Body of pancreas (tissue), 4 donors: ENCODE measurements at regions not wholly inside any gene's neighbourhood (a gene's known extent, or its start where the extent isn't known, plus 50 kb on each side); places are given as distances from the start of the nearest gene placed in this dataset.

Experiments used
- ATAC-seq: fragments of 150-250 bp; one replicate; pipeline ENCODE4 v1.9.1; 2016
- DNase-seq, 4 donors: peaks; one replicate each; pipeline ENCODE4 v3.0.0-alpha.2; 2019
- H3K27ac ChIP-seq, 4 donors: fragments of 200-600 bp; sonication (generic); 1 replicate in 3 of 4; 2 replicates in 1 of 4; pipeline versions ENCODE4 v1.5.1 to v1.6.1; 2016 to 2019; ENCODE audit warnings: mild to moderate bottlenecking in 1 of 4, mixed read lengths in 1 of 4, moderate library complexity in 1 of 4
- H3K27me3 ChIP-seq, 2 donors: fragments of 200-600 bp; sonication (generic); one replicate each; pipeline ENCODE4 v1.6.0; 2016; ENCODE audit warnings: mild to moderate bottlenecking in 1 of 2
- H3K36me3 ChIP-seq, 2 donors: fragments of 200-600 bp; sonication (generic); replicated peaks in 1 of 2; 2 replicates each; pipeline ENCODE4 v1.5.1; 2016; ENCODE audit warnings: low read depth in 2 of 2; ENCODE audit not compliant: insufficient read depth in 1 of 2
- H3K4me1 ChIP-seq: fragments of 200-600 bp; sonication (generic); one replicate; pipeline ENCODE4 v1.6.0; 2016
- H3K4me3 ChIP-seq, 2 donors: fragments of 200-600 bp; sonication (generic); 1 replicate in 1 of 2; 2 replicates in 1 of 2; pipeline ENCODE4 v1.5.1; 2016 to 2019
- H3K9me3 ChIP-seq, 3 donors: fragments of 200-600 bp; sonication (generic); 1 replicate in 2 of 3; 2 replicates in 1 of 3; pipeline ENCODE4 v1.5.1; 2016
- CTCF ChIP-seq, 7 experiments: fragments of 450-650 bp in 4 of 7; fragments of 200-600 bp in 3 of 7; sonication (generic) in 3 of 7; IDR thresholded peaks; one replicate each; pipeline ENCODE4 v1.5.1; 2016 to 2019; ENCODE audit warnings: antibody characterized with exemption in 7 of 7
- POLR2A ChIP-seq, 3 donors: fragments of 450-650 bp; IDR thresholded peaks; one replicate each; pipeline ENCODE4 v1.6.1; 2016; ENCODE audit warnings: antibody characterized with exemption in 3 of 3, mild to moderate bottlenecking in 2 of 3
- WGBS, 2 donors: methylation state at CpG; one replicate each; pipeline ENCODE4 v1.1.5; 2017; 5-methylcytosine and 5-hydroxymethylcytosine counted together
- intact Hi-C: fragments of 100-400 bp; cut with DNase I; formaldehyde crosslinking; loops from one replicate; pipeline ENCODE4 v1.15.1; 2023

- WGBS, 2 donors = 81 to 87% methylated on average over 9 of the region's 9 CpGs
- no peaks in the 10 kb centered on the region for H3K9me3 ChIP-seq
- no peak for ATAC-seq
- intact Hi-C loops = no loop called here
- TF ChIP-seq CTCF (IDR thresholded peaks at IDR 0.05) (no peak), POLR2A (IDR thresholded peaks at IDR 0.05) (no peak)
- DNase-seq = no peak
- no peaks in the 10 kb centered on the region for H3K4me1 ChIP-seq
- no peak overlapping the region for H3K4me3 ChIP-seq
- H3K36me3 ChIP-seq = no peaks in the 10 kb centered on the region
- no peak overlapping the region for H3K27ac ChIP-seq
- no peaks in the 10 kb centered on the region for H3K27me3 ChIP-seq
These were observed 817.9 kb upstream of the SOX9 start for GRCh38 chr17:71302721-71303549.

GRCh38 chr17:71304498-71305158 lies 816.2 kb upstream of the SOX9 start:
- no peaks in the 10 kb centered on the region for H3K4me1 ChIP-seq
- no peaks in the 10 kb centered on the region for H3K9me3 ChIP-seq
- H3K27me3 ChIP-seq = no peaks in the 10 kb centered on the region
- WGBS, 2 donors = 78 to 88% methylated on average over 5 of the region's 5 CpGs
- ATAC-seq (no peak), DNase-seq (no peak)
- no peaks in the 10 kb centered on the region for H3K36me3 ChIP-seq
- TF ChIP-seq CTCF (IDR thresholded peaks at IDR 0.05) (no peak), POLR2A (IDR thresholded peaks at IDR 0.05) (no peak)
- no peak overlapping the region for H3K27ac ChIP-seq
- H3K4me3 ChIP-seq = no peak overlapping the region
- intact Hi-C loops = no loop called here

- DNase-seq (no peak), ATAC-seq (no peak)
- no peaks in the 10 kb centered on the region for H3K27me3 ChIP-seq
- intact Hi-C loops = no loop called here
- WGBS, 2 donors = 58 to 73% methylated on average over 3 of the region's 3 CpGs
- no peak overlapping the region for H3K27ac ChIP-seq
- H3K4me1 ChIP-seq = no peaks in the 10 kb centered on the region
- no peaks in the 10 kb centered on the region for H3K36me3 ChIP-seq
- no peak overlapping the region for H3K4me3 ChIP-seq
- TF ChIP-seq POLR2A (IDR thresholded peaks at IDR 0.05) (no peak), CTCF (IDR thresholded peaks at IDR 0.05) (no peak)
- H3K9me3 ChIP-seq = no peaks in the 10 kb centered on the region
These were observed 807.0 kb upstream of the SOX9 start for GRCh38 chr17:71313866-71314265.

- Histone ChIP-seq H3K36me3 (no peaks in the 10 kb centered on the region), H3K27me3 (no peaks in the 10 kb centered on the region), H3K4me1 (no peaks in the 10 kb centered on the region), H3K27ac (no peak overlapping the region), H3K4me3 (no peak overlapping the region), H3K9me3 (no peaks in the 10 kb centered on the region)
- TF ChIP-seq CTCF (IDR thresholded peaks at IDR 0.05) = no peak
- TF ChIP-seq POLR2A (IDR thresholded peaks at IDR 0.05) = no peak
- WGBS, 2 donors = 85% methylated on average over 3 of the region's 3 CpGs
- intact Hi-C loops = no loop called here
- DNase-seq (no peak), ATAC-seq (no peak)
These were observed 805.3 kb upstream of the SOX9 start for GRCh38 chr17:71315568-71315967.
